ENCODE measurements at regions not wholly inside any gene's neighbourhood (a gene's known extent, or its start where the extent isn't known, plus 50 kb on each side); places are given as distances from the start of the nearest gene placed in this dataset.

- TF ChIP-seq POLR2A (IDR thresholded peaks at IDR 0.05) (no peak), CTCF (IDR thresholded peaks at IDR 0.05) (no peak)
Observed at GRCh38 chr1:59233444-59233843, 63.5 kb upstream of the FGGY start.

Data from sigmoid colon (tissue), 3 donors.